ENCODE measurements at regions not wholly inside any gene's neighbourhood (a gene's known extent, or its start where the extent isn't known, plus 50 kb on each side); places are given as distances from the start of the nearest gene placed in this dataset.

GRCh38 chr5:41575110-41575779 lies 64.8 kb upstream of the PLCXD3 start:
- H3K79me1 ChIP-seq (ENCODE audit: low read depth, low read length), result no peaks in the 10 kb centered on the region
- H4K91ac ChIP-seq (ENCODE audit: low read depth, low read length, poor library complexity), result no peak overlapping the region
- no peak overlapping the region for H2BK15ac ChIP-seq (ENCODE audit: low read length)
- H3K27ac ChIP-seq (replicated peaks; ENCODE audit: low read length), result no peak overlapping the region
- H3K18ac ChIP-seq (ENCODE audit: low read length), result no peak overlapping the region
- DNase-seq (ENCODE audit: low spot score), result no peak
- no peak overlapping the region for H3K4me2 ChIP-seq (ENCODE audit: insufficient read depth, low read length, poor library complexity, severe bottlenecking)
- H3K4me1 ChIP-seq (ENCODE audit: control insufficient read depth in 2 of 2, insufficient read depth in 1 of 2, low read depth in 1 of 2, low read length in 2 of 2), result peaks cover 0 to 4% of the 10 kb centered on the region in 2 donors
- no peak overlapping the region for H3K23ac ChIP-seq (ENCODE audit: low read depth, low read length, poor library complexity)
- no CpG with 5 or more reads among the region's 1 CpG for WGBS, 2 donors (ENCODE audit: extremely low coverage in 2 of 2, insufficient read length in 2 of 2, insufficient replicate concordance in 1 of 2)
- H2BK5ac ChIP-seq (ENCODE audit: low read length), result no peak overlapping the region
- no peak overlapping the region for H3K14ac ChIP-seq (ENCODE audit: low read length)
- no peaks in the 10 kb centered on the region for H3K9me3 ChIP-seq (replicated peaks in 1 of 2; ENCODE audit: control insufficient read depth in 2 of 2, insufficient read depth in 1 of 2, low read depth in 1 of 2, low read length in 2 of 2)
- H4K8ac ChIP-seq (ENCODE audit: low read depth, low read length), result no peak overlapping the region
- H2BK12ac ChIP-seq (ENCODE audit: low read length), result no peak overlapping the region
- no peak overlapping the region for H3K4me3 ChIP-seq (ENCODE audit: low read length in 2 of 2)
- H3K36me3 ChIP-seq (replicated peaks in 1 of 2; ENCODE audit: control insufficient read depth in 2 of 2, insufficient read depth in 2 of 2, low read length in 2 of 2), result no peaks in the 10 kb centered on the region
- no peak overlapping the region for H3K4ac ChIP-seq (ENCODE audit: low read length)
- H2AFZ ChIP-seq (ENCODE audit: low read length), result no peak overlapping the region
- no peak overlapping the region for H2AK5ac ChIP-seq (ENCODE audit: low read depth, low read length)
- H3K9ac ChIP-seq (ENCODE audit: low read depth, low read length, poor library complexity), result no peak overlapping the region
- H2BK120ac ChIP-seq (ENCODE audit: low read depth, low read length), result no peak overlapping the region
- no peaks in the 10 kb centered on the region for H3K27me3 ChIP-seq (ENCODE audit: control insufficient read depth in 3 of 3, insufficient read depth in 3 of 3, low read depth in 1 of 3, low read length in 3 of 3)

DNA sequence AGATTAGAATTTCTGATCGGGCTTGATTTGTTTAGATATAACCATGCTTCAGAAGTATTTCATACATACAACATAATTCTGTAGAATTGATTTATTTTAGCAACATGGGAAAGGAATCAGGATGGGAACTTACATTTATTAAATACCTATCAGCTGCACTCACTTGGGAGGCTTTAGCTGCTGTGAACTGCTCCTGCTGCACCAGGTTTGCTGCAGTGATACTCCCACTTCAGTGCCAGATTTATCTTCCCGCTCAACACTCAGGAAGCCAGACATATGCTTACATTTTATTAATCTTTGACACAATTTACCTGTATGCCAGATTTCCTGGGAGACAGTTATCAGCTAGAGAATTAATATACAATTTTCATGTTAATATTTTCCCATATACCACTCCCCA lies 64.0 kb upstream of the PLCXD3 start:
- Histone ChIP-seq H2BK5ac (ENCODE audit: low read length) (no peak overlapping the region), H4K91ac (ENCODE audit: low read depth, low read length, poor library complexity) (no peak overlapping the region), H2AK5ac (ENCODE audit: low read depth, low read length) (no peak overlapping the region), H3K9ac (ENCODE audit: low read depth, low read length, poor library complexity) (no peak overlapping the region), H2BK120ac (ENCODE audit: low read depth, low read length) (no peak overlapping the region), H3K27ac (replicated peaks; ENCODE audit: low read length) (no peak overlapping the region), H2BK12ac (ENCODE audit: low read length) (no peak overlapping the region), H3K79me1 (ENCODE audit: low read depth, low read length) (no peaks in the 10 kb centered on the region), H3K36me3 (replicated peaks in 1 of 2; ENCODE audit: control insufficient read depth in 2 of 2, insufficient read depth in 2 of 2, low read length in 2 of 2) (no peaks in the 10 kb centered on the region), H3K4me2 (ENCODE audit: insufficient read depth, low read length, poor library complexity, severe bottlenecking) (no peak overlapping the region), H3K4me3 (ENCODE audit: low read length in 2 of 2) (no peak overlapping the region), H2AFZ (ENCODE audit: low read length) (no peak overlapping the region), H2BK15ac (ENCODE audit: low read length) (no peak overlapping the region), H3K4ac (ENCODE audit: low read length) (no peak overlapping the region), H3K4me1 (ENCODE audit: control insufficient read depth in 2 of 2, insufficient read depth in 1 of 2, low read depth in 1 of 2, low read length in 2 of 2) (peaks cover 0 to 4% of the 10 kb centered on the region in 2 donors), H3K23ac (ENCODE audit: low read depth, low read length, poor library complexity) (no peak overlapping the region), H3K27me3 (ENCODE audit: control insufficient read depth in 3 of 3, insufficient read depth in 3 of 3, low read depth in 1 of 3, low read length in 3 of 3) (no peaks in the 10 kb centered on the region), H3K9me3 (replicated peaks in 1 of 2; ENCODE audit: control insufficient read depth in 2 of 2, insufficient read depth in 1 of 2, low read depth in 1 of 2, low read length in 2 of 2) (no peaks in the 10 kb centered on the region), H4K8ac (ENCODE audit: low read depth, low read length) (no peak overlapping the region), H3K18ac (ENCODE audit: low read length) (no peak overlapping the region), H3K14ac (ENCODE audit: low read length) (no peak overlapping the region)
- no CpG with 5 or more reads among the region's 2 CpGs for WGBS, 2 donors (ENCODE audit: extremely low coverage in 2 of 2, insufficient read length in 2 of 2, insufficient replicate concordance in 1 of 2)
- no peak for DNase-seq (ENCODE audit: low spot score)
